DMS114 treated with DMSO at 0.1 percent for 48 hours (cell line): ENCODE measurements at regions not wholly inside any gene's neighbourhood (a gene's known extent, or its start where the extent isn't known, plus 50 kb on each side); places are given as distances from the start of the nearest gene placed in this dataset.
"Not testable (repeated sequence)": the region's sequence is repeated elsewhere in the genome, so short reads cannot be mapped to it uniquely, and the experiment has no call there.

Experiments
- DNase-seq: peaks from one replicate; lab custom pipeline; 2025; ENCODE audit not compliant: unreplicated experiment; lab: John Stamatoyannopoulos, UW

DNA sequence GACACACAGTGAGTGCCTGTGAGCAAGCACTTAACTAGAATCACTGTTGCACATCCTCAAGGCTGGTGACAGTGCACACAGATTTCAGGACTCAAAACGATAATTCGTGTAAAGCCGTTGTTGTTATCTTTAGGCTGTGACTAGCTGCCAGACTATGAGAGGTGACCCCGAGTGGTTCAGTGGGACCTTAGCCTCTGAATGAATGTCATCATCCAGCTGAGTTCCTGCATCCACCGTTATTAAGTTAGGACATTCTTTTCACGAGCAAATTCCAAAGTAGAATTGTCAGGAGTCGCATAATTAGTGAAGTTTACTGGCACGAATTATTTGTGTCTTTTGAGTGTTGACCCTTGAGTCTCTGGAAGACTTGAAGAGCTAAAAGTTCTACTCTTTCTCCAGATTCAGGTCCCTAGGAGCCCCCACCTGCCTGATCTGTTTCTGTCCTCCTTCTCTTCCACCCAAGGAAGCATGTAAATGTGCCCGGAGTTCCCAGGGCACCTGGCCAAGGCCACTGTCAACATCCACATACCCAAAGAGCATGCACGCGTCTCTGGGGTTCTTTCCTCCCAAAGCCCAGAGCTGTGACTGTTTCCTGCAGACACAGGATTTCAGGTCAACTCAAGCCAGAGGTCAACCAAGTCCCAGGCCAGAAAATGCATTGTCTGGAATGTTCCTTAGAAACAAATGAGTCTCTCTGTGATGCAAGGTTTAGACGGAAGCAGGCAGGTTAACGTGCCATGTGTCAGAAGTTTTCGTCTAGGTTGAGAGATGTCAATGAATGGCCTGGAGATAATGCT, 207.2 kb downstream of the TOMM20 start:
- DNase-seq: no peak

- no peak for DNase-seq
These were observed 207.8 kb downstream of the TOMM20 start for GRCh38 chr1:234920843-234921140.

DNA sequence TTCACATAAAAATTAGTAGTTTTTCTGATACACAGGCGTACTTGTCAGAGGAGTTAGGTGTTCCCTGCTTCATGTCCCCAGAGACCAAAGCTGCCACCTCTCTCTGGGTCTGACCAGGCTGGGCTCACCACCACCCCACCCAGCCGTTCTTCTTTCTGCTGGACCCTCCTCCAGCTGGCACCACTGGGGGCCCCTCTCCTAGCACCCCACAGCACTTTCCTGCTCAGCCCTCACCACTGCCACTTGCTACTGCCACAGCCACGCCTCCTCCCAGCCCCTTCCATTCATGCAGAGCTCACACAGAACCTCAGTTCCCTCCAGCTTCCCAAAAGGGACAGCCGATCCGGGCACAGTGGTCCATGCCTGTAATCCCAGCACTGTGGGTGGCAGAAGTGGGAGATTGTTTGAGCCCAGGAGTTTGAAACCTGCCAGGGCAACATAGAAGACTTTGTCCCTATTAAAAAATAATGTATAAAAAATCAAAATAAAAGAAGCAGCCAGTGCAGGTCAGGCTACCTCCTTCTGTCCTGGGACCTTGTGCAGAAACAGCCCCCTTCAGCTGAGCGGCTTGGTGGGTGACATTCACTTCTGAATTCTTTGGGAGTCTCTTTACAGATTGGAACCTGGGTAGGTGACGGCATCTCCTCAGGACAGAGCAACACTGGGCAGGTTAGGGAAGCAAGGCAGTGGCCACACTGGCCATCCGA, 208.3 kb downstream of the TOMM20 start:
- no peak for DNase-seq

DNA sequence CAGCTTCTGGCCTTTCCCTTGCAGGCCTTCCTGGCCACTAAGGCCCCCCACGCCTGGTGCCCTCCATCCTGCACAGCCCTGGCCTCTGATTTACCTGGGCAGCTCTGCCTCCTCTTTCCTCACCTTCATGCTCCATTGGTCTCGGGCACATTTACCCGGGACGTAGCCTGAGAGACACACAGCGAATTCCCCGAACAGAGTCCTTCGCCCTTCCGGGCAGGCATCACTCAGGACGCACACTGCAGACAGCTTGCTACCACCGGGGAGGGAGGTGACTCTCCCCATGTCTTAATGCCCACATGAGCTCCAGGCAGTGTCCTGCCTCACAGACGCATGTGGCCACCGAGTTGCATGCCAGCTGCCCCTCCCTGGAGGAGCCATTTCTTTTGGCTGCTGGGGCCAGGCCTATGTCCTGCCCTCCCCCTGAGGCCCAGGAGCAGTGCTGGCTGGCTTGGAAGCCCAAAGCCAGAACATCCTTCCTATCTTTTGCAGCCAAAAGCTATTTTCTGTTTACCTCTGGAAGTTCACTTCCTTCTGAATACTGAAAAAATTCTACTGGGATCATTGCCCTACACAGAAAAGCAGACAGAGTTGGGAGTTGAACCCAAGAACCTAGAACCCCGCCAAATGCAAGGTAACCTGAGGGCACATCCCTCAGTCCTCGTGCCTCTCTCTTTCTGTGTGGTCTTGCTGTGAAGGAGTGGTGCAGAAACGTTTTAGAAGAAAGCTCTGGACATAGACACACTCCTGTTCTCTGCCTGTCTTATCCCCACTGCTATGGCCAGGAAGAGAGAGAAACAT, 209.5 kb downstream of the TOMM20 start:
- DNase-seq: no peak

DNA sequence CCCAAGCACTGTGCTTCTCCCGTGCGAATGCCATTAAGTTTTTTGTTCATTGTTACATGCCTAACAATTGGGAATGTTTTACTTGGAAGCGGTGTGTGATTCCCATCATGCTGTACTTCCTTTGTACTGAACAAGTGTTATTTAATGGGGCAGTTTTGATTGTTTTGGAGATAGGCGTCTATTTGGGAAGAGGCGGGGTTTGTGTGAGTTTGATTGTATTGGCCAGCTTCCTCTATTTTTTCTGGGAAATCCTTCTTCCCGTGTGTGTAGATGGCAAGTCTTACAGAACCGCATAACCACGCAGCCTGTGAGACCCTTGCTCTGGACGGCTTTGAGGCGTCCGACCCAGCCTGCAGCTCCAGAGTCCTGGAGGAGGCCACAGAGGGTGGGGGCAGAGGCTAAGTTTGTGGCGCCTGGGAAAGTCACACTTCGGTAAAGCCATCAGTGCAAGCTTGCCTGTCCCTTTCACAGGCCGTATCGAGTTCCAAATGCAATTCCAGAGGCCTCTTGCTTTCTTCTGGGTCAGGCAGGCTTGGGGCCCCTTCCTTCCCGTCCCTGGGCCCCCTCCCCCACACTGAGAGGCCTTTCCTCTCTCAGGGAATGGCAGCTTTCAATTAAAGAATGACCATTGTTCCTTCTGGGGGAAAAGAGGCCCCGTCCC, 210.3 kb downstream of the TOMM20 start:
- no peak for DNase-seq

GRCh38 chr1:234917495-234918180, 211.0 kb downstream of the TOMM20 start:
- no peak for DNase-seq

DNA sequence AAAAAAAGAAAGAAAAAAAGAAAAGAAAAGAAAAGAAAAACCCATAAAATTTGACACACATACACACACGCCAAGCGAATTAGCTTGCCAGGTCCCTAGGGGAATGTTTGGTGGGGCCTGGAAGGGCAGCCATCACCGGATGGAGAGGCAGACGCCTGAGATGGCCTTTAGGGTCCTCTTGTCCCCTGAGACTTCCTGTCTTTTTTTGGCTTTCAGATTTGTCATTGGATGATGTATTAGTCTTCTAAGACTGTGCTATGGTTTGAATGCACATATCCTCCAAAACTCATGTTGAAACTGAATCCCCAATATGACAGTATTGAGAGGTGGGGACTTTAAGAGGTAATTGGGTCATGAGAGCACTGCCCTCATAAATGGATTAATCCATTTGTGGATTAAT, 211.8 kb downstream of the TOMM20 start:
- DNase-seq: no peak

DNA sequence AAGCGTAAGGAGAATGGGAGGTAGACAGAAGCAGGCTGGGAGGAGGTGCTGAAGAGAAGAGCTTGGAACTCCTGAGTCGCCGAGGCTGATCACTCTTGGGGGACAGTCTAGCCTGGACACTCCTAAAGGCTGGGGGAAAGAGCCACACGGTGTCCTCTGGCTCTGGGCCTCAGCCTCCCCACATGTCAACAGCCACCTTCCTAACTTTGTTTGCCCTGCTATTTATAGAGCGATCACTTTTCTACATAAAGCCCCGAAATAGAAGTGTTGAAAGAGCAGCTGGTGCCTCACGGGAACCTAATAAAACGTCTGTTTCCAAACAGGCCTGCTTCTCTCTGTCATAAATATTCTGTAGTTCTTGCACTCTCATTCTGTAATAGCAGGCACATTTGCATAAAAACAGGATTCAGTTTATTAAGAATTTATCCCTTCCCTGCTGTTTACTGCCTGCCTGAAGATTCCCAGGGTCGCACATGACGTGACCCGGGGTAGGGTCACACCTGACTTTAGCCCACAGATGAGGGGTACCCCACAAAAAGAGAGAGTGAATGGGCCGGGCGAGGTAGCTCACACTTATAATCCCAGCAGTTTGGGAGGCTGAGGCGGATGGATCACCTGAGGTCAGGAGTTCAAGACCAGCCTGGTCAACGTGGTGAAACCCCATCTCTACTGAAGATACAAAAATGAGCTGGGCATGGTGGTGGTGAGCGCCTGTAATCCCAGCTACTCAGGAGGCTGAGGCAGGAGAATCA, 212.5 kb downstream of the TOMM20 start:
- no peak for DNase-seq

DNA sequence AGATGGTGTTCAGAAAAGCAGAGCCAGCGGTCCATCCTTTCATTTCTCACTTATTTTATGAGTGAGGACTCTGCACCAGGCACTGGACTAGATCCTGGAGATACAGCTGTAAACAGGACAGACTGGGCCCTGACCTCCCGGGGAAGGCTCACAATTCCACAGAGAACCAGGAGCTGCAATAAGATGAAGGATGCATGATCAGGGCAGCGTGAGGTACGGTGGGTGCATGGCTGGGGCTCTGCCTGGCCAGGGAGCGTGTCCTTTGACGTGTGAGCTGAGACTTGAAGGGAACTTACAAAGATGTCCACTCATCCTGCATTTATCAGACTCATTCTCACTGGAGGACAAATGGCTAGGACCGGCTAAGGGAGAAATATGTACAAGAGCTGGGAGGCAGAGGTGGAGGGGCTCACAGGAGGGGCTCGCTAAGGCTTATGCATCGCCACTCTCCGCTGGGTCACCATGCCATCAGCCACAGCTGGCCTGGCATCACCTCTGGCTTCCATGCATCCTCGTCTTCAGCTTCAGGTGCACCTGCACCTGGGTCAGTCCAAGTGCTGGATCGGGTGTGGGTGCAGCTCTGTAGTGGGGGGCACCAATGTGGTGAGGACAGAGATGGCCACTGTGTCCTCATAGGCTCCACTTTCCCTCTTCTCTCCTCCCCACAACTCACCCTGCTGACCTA, 213.9 kb downstream of the TOMM20 start:
- no peak for DNase-seq

- no peak for DNase-seq
These were observed 214.9 kb downstream of the TOMM20 start for GRCh38 chr1:234913771-234914170.

DNA sequence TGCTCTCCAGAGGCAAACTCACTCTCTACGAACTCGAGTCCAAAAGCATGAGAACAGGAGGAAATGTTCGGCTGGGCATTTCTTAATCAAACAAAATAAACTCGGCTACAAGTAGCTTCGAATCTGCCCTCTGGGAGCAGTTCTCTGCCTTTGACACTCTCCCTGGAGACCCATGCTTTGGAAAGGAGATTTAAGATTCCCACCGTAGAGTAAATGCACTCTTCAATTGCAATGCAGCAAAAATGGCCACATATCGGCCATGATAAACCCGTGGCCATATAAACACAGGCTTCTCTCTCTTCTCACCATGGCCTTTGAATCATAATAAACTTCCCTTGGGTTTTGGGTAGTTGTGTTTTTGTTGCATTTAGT, 215.4 kb downstream of the TOMM20 start:
- no peak for DNase-seq

- DNase-seq: no peak
These were observed 215.9 kb downstream of the TOMM20 start for GRCh38 chr1:234912548-234913277.

DNA sequence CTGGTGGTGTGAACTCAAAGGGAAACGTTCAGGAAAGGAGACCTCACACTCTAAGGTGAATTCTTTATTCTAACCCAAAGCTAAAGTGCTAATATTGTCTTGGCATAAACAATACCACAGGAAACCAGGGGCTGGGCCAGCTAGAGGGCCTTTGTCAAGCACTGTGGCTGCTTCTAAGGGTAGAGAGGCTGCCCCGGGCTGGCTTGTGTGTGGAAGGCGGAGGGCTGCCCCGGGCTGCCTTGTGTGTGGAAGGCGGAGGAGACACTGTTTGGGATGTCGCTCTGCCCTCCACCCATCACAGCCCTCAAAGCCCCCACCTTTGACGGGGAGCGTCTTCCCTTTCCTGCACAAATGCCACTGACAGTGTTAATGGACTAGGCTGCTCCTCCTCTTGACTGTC, 216.8 kb downstream of the TOMM20 start:
- DNase-seq: no peak

DNA sequence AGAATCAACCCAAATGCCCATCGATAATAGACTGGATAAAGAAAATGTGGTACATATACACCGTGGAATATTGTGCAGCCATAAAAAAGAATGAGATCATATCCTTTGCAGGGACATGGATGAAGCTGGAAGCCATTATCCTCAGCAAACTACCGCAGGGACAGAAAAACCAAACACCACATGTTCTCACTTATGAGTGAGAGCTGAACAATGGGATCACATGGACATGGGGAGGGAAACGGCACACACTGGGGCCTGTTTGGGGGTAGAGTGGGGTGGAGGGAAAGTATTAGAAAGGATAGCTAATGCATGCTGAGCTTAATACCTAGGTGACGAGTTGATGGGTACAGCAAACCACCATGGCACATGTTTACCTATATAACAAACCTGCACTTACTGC, 217.5 kb downstream of the TOMM20 start:
- DNase-seq: not testable (repeated sequence)

- no peak for DNase-seq
These were observed 218.8 kb downstream of the TOMM20 start for GRCh38 chr1:234909851-234910250.

DNA sequence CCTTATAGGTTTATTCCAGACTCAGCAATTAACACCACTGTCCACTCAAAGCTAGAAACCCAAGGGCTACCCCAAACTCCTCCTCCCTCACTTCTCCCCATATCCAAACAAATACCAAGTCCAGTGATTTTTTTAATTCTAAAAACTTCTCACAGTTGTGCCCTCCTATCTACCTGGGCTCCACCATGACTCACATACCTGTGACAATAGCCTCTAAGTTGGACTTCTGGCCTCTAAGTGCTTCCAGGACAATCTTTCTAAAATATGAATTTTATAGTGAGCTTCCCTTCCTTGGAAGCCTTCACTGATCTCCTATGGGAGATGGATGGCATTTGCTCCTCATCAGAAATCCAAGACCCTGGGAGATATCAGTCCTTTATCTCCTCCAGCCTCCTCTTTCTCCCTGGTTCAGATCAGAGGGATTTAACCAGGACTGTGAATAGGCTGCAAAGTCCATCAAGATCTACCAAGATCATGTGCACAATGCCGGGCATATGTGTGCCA, 219.3 kb downstream of the TOMM20 start:
- no peak for DNase-seq

DNA sequence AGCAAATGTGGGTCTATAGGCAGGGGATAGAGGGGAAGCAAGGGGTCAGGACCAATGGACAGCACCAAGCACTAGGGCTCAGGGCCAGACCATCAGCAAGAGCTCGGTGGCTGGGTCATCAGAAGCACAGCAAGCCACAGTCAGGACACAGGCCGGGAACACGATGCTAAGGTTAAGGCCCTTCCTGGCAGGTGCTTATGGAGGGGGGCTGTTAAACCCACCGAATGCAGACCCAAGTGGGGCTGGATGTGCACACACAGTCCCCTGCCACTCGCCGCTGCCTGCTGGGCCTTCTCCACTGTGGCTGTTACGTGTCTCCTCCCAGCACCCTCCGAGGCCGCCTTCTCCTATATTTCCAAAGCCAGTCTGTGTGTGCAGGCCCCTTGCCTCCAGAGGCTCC, 220.1 kb downstream of the TOMM20 start:
- DNase-seq: no peak

- DNase-seq: no peak
These were observed 220.7 kb downstream of the TOMM20 start for GRCh38 chr1:234907940-234908405.
